GM19023 (cell line): ENCODE measurements at regions not wholly inside any gene's neighbourhood (a gene's known extent, or its start where the extent isn't known, plus 50 kb on each side); places are given as distances from the start of the nearest gene placed in this dataset.
"Not testable (repeated sequence)": the region's sequence is repeated elsewhere in the genome, so short reads cannot be mapped to it uniquely, and the experiment has no call there.

Experiments used
- ATAC-seq: cut with Tn5 transposase; IDR thresholded peaks from one replicate; pipeline ENCODE4 v1.9.1; 2021; ENCODE audit warnings: mild to moderate bottlenecking, moderate library complexity; ENCODE audit not compliant: unreplicated experiment

GRCh38 chr6:829656-830055 is 136.7 kb upstream of the EXOC2 start:
- no peak for ATAC-seq

GRCh38 chr6:827431-827830 is 134.5 kb upstream of the EXOC2 start:
- no peak for ATAC-seq

GRCh38 chr6:819122-819521 is 126.2 kb upstream of the EXOC2 start:
- ATAC-seq = no peak

GRCh38 chr6:818196-818595 is 125.3 kb upstream of the EXOC2 start:
- no peak for ATAC-seq

GRCh38 chr6:816510-817084 is 123.7 kb upstream of the EXOC2 start:
- ATAC-seq = no peak

GRCh38 chr6:815348-815738 is 122.4 kb upstream of the EXOC2 start:
- no peak for ATAC-seq

GRCh38 chr6:814378-815347 is 121.7 kb upstream of the EXOC2 start:
- ATAC-seq = no peak

- ATAC-seq = no peak
These were observed 118.9 kb upstream of the EXOC2 start for GRCh38 chr6:811831-812230.

- ATAC-seq = no peak
These were observed 118.3 kb upstream of the EXOC2 start for GRCh38 chr6:811191-811590.

- no peak for ATAC-seq
These were observed 111.8 kb upstream of the EXOC2 start for GRCh38 chr6:804771-805170.

- ATAC-seq = no peak
These were observed 111.4 kb upstream of the EXOC2 start for GRCh38 chr6:804317-804716.

- ATAC-seq = no peak
These were observed 110.4 kb upstream of the EXOC2 start for GRCh38 chr6:803191-803977.

- no peak for ATAC-seq
These were observed 109.8 kb upstream of the EXOC2 start for GRCh38 chr6:802701-803100.

- ATAC-seq = not testable (repeated sequence)
These were observed 109.3 kb upstream of the EXOC2 start for GRCh38 chr6:802223-802622.

GRCh38 chr6:799769-800168 is 106.8 kb upstream of the EXOC2 start:
- ATAC-seq = no peak

- ATAC-seq = no peak
These were observed 104.6 kb upstream of the EXOC2 start for GRCh38 chr6:797479-798077.

GRCh38 chr6:795046-795685 is 102.2 kb upstream of the EXOC2 start:
- ATAC-seq = no peak

GRCh38 chr6:793261-793660 is 100.3 kb upstream of the EXOC2 start:
- no peak for ATAC-seq

- no peak for ATAC-seq
These were observed 99.7 kb upstream of the EXOC2 start for GRCh38 chr6:792662-793061.

- no peak for ATAC-seq
These were observed 95.1 kb upstream of the EXOC2 start for GRCh38 chr6:788058-788457.
